ENCODE measurements at regions not wholly inside any gene's neighbourhood (a gene's known extent, or its start where the extent isn't known, plus 50 kb on each side); places are given as distances from the start of the nearest gene placed in this dataset.
"Not testable (repeated sequence)": the region's sequence is repeated elsewhere in the genome, so short reads cannot be mapped to it uniquely, and the experiment has no call there.

- not testable (repeated sequence) for DNase-seq
Observed at GRCh38 chr15:22519213-22519612, 60.5 kb downstream of the GOLGA6L22 start.

GRCh38 chr15:22526537-22526936, 67.8 kb downstream of the GOLGA6L22 start:
- not testable (repeated sequence) for DNase-seq

- not testable (repeated sequence) for DNase-seq
Observed at GRCh38 chr15:22527016-22527415, 68.3 kb downstream of the GOLGA6L22 start.

- DNase-seq = not testable (repeated sequence)
Observed at GRCh38 chr15:22529200-22529599, 70.5 kb downstream of the GOLGA6L22 start.

GRCh38 chr15:22559701-22560100, 101.0 kb downstream of the GOLGA6L22 start:
- DNase-seq = not testable (repeated sequence)

GRCh38 chr15:22561716-22562115, 103.0 kb downstream of the GOLGA6L22 start:
- DNase-seq = not testable (repeated sequence)

- DNase-seq = not testable (repeated sequence)
Observed at GRCh38 chr15:22566510-22566909, 107.8 kb downstream of the GOLGA6L22 start.

GRCh38 chr15:22569486-22569885, 110.8 kb downstream of the GOLGA6L22 start:
- not testable (repeated sequence) for DNase-seq

GRCh38 chr15:22572152-22572735, 113.5 kb downstream of the GOLGA6L22 start:
- DNase-seq = not testable (repeated sequence)

GRCh38 chr15:22572792-22573191, 114.1 kb downstream of the GOLGA6L22 start:
- not testable (repeated sequence) for DNase-seq

- not testable (repeated sequence) for DNase-seq
Observed at GRCh38 chr15:22577828-22578227, 119.1 kb downstream of the GOLGA6L22 start.

GRCh38 chr15:22579213-22579612, 120.5 kb downstream of the GOLGA6L22 start:
- DNase-seq = not testable (repeated sequence)

GRCh38 chr15:22587391-22587790, 128.7 kb downstream of the GOLGA6L22 start:
- not testable (repeated sequence) for DNase-seq

- not testable (repeated sequence) for DNase-seq
Observed at GRCh38 chr15:22598552-22598951, 139.8 kb downstream of the GOLGA6L22 start.

GRCh38 chr15:22599526-22600320, 141.0 kb downstream of the GOLGA6L22 start:
- DNase-seq = not testable (repeated sequence)

- DNase-seq = not testable (repeated sequence)
Observed at GRCh38 chr15:22616976-22617375, 158.3 kb downstream of the GOLGA6L22 start.

- DNase-seq = peak; percentile 1
Observed at GRCh38 chr15:22631789-22632188, 154.7 kb upstream of the NIPA1 start.

- not testable (repeated sequence) for DNase-seq
Observed at GRCh38 chr15:22639983-22640382, 146.5 kb upstream of the NIPA1 start.

GRCh38 chr15:22649458-22649857, 137.0 kb upstream of the NIPA1 start:
- not testable (repeated sequence) for DNase-seq

GRCh38 chr15:22651179-22651578, 135.3 kb upstream of the NIPA1 start:
- not testable (repeated sequence) for DNase-seq

- DNase-seq = peak; percentile 36
Observed at GRCh38 chr15:22664294-22665058, 122.0 kb upstream of the NIPA1 start.

GRCh38 chr15:22665059-22665702, 121.3 kb upstream of the NIPA1 start:
- DNase-seq = peak; percentile 31

Data from tongue (tissue), 1 donor.